Liver (tissue), 3 donors: ENCODE measurements at regions not wholly inside any gene's neighbourhood (a gene's known extent, or its start where the extent isn't known, plus 50 kb on each side); places are given as distances from the start of the nearest gene placed in this dataset.

ENCODE experiments used
- HNF4G ChIP-seq: IDR thresholded peaks from 2 replicates; pipeline ENCODE4 v1.6.1; 2016; ENCODE audit warnings: antibody characterized with exemption
- RAD21 ChIP-seq, 2 donors: IDR thresholded peaks; 2 replicates each; pipeline ENCODE4 v1.6.1; 2016; ENCODE audit warnings: antibody characterized with exemption in 2 of 2, mild to moderate bottlenecking in 2 of 2
- SP1 ChIP-seq: IDR thresholded peaks from 2 replicates; pipeline ENCODE4 v1.6.1; 2018; ENCODE audit warnings: antibody characterized with exemption, mild to moderate bottlenecking
- TAF1 ChIP-seq: conservative IDR thresholded peaks from 2 replicates; pipeline ENCODE4 v1.6.1; 2016; ENCODE audit warnings: antibody characterized with exemption, mild to moderate bottlenecking
- YY1 ChIP-seq: IDR thresholded peaks from 2 replicates; pipeline ENCODE4 v1.6.1; 2016; ENCODE audit warnings: antibody characterized with exemption, mild to moderate bottlenecking
- TF ChIP-seq, protein P1 (sequence below): IDR thresholded peaks from 2 replicates; pipeline ENCODE4 v1.6.1; 2016; ENCODE audit warnings: antibody characterized with exemption, mild to moderate bottlenecking
- TF ChIP-seq, protein P2 (sequence below): fragments of 150-350 bp; IDR thresholded peaks from 2 replicates; pipeline ENCODE4 v1.5.1; 2017; ENCODE audit warnings: improper control_type of control experiment, low read depth, low read length; ENCODE audit not compliant: missing input control
- donor health status: healthy.
- donor health status: healthy.

DNA sequence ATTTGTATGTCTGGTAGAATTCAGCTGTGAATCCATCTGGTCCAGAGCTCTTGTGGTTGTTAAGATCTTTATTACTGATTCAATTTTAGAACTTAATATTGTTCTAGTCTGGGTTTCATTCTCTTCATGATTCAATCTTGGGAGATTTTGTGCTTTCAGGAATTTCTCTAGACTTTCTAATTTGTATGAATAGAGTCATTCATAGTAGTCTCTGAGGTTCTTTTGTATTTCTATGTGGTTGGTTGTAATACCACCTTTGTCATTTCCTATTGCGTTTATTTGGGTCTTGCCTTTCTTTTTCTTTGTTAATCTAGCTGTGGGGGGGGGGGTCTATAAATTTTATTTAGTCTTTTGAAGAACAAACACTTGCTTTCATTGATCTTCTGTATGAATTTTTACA lies 824.8 kb upstream of the GALNTL6 start:
- TF ChIP-seq TAF1, result no peak
- TF ChIP-seq, protein P1, sequence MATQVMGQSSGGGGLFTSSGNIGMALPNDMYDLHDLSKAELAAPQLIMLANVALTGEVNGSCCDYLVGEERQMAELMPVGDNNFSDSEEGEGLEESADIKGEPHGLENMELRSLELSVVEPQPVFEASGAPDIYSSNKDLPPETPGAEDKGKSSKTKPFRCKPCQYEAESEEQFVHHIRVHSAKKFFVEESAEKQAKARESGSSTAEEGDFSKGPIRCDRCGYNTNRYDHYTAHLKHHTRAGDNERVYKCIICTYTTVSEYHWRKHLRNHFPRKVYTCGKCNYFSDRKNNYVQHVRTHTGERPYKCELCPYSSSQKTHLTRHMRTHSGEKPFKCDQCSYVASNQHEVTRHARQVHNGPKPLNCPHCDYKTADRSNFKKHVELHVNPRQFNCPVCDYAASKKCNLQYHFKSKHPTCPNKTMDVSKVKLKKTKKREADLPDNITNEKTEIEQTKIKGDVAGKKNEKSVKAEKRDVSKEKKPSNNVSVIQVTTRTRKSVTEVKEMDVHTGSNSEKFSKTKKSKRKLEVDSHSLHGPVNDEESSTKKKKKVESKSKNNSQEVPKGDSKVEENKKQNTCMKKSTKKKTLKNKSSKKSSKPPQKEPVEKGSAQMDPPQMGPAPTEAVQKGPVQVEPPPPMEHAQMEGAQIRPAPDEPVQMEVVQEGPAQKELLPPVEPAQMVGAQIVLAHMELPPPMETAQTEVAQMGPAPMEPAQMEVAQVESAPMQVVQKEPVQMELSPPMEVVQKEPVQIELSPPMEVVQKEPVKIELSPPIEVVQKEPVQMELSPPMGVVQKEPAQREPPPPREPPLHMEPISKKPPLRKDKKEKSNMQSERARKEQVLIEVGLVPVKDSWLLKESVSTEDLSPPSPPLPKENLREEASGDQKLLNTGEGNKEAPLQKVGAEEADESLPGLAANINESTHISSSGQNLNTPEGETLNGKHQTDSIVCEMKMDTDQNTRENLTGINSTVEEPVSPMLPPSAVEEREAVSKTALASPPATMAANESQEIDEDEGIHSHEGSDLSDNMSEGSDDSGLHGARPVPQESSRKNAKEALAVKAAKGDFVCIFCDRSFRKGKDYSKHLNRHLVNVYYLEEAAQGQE, result no peak
- TF ChIP-seq YY1, result no peak
- TF ChIP-seq RAD21 (IDR thresholded peaks at IDR 0.05), result no peak
- TF ChIP-seq, protein P2, sequence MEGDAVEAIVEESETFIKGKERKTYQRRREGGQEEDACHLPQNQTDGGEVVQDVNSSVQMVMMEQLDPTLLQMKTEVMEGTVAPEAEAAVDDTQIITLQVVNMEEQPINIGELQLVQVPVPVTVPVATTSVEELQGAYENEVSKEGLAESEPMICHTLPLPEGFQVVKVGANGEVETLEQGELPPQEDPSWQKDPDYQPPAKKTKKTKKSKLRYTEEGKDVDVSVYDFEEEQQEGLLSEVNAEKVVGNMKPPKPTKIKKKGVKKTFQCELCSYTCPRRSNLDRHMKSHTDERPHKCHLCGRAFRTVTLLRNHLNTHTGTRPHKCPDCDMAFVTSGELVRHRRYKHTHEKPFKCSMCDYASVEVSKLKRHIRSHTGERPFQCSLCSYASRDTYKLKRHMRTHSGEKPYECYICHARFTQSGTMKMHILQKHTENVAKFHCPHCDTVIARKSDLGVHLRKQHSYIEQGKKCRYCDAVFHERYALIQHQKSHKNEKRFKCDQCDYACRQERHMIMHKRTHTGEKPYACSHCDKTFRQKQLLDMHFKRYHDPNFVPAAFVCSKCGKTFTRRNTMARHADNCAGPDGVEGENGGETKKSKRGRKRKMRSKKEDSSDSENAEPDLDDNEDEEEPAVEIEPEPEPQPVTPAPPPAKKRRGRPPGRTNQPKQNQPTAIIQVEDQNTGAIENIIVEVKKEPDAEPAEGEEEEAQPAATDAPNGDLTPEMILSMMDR, result no peak
- TF ChIP-seq SP1, result no peak
- no peak for TF ChIP-seq HNF4G
